Fibroblast of skin of right quadriceps (primary cell): ENCODE measurements at regions not wholly inside any gene's neighbourhood (a gene's known extent, or its start where the extent isn't known, plus 50 kb on each side); places are given as distances from the start of the nearest gene placed in this dataset.

ENCODE experiments used
- DNase-seq: peaks from one replicate; pipeline ENCODE4 v3.0.0-alpha.2; 2013

- DNase-seq = no peak
Measured at GRCh38 chr5:81914696-81915095, 57.1 kb upstream of the ATG10 start.

GRCh38 chr5:81912933-81913332 is 58.9 kb upstream of the ATG10 start:
- DNase-seq = no peak

DNA sequence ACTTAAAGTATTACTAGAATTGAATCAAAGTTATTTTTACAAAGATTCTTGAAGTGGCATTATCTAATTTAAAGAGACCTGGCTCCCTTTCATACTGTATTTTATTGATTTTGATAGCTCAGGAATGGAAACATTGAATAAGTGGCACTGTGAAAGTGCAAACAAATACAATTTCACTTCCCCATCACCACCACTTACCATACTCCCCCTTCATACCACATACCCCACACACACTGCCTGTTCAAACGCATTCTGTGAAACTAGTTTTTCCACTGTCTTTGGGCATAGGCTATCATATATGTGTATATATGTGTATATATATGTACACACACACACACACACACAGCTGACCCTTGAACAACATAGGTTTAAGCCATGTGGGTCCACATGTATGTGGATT is 62.1 kb upstream of the ATG10 start:
- no peak for DNase-seq

GRCh38 chr5:81908771-81909170 is 63.1 kb upstream of the ATG10 start:
- DNase-seq = no peak

- no peak for DNase-seq
Measured at GRCh38 chr5:81908044-81908443, 63.8 kb upstream of the ATG10 start.

- no peak for DNase-seq
Measured at GRCh38 chr5:81907012-81907635, 64.7 kb upstream of the ATG10 start.

- DNase-seq = no peak
Measured at GRCh38 chr5:81906086-81906485, 65.7 kb upstream of the ATG10 start.

DNA sequence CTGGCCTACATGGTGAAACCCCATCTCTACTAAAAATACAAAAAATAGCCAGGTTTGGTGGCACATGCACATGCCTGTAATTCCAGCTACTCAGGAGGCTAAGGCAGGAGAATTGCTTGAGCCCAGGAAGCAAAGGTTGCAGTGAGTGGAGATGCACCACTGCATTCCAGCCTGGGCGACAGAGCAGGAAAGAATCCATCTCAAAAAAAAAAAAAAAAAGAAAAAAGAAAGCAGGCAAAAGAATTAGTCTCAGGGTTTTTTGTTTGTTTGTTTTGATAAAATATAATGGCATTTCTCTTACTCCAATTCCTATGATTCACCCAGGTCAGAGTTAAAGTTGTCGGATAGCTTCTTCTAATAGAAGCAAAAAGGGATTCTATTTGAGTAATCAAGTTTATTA is 67.0 kb upstream of the ATG10 start:
- no peak for DNase-seq

- DNase-seq = no peak
Measured at GRCh38 chr5:81904166-81904565, 67.7 kb upstream of the ATG10 start.

DNA sequence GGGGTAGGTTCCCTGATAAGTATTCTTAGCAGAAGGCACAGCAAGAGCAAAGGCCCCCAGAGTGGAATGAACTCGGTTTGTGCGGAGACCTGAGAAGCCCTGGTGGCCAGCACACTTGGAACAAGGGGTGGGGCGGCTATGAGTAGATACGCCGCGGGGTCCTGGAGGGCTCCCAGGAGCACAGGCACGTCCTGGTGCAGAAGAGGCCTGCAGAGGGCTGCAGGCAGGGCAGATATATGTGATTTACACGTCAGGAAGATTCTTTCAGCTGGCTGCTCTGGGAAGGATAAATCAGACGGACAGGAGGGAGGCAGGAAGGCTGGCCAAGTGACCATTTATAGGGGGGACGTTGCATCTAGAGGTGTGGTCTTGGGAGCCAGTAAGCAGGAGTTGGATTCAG is 70.2 kb upstream of the ATG10 start:
- DNase-seq = no peak

- no peak for DNase-seq
Measured at GRCh38 chr5:81899123-81899522, 72.7 kb upstream of the ATG10 start.

DNA sequence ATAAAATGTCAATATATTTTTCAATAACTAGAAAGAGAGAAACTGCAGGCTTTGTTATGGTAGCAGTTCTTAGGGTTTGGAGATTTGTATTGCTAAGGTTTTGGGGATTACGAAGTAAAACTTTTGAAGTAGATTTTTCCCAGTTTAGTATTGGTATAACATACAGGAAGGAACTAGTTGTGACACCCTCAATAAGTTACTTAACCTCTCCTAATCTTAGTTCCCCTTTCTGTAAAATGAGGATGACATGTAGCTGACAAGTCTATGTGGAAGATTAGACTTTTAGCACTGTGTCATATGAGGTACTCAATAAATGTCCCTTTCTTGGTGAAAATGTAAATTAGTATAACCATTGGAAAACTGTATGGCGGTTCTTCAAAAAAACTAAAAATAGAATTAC is 73.4 kb upstream of the ATG10 start:
- DNase-seq = no peak

DNA sequence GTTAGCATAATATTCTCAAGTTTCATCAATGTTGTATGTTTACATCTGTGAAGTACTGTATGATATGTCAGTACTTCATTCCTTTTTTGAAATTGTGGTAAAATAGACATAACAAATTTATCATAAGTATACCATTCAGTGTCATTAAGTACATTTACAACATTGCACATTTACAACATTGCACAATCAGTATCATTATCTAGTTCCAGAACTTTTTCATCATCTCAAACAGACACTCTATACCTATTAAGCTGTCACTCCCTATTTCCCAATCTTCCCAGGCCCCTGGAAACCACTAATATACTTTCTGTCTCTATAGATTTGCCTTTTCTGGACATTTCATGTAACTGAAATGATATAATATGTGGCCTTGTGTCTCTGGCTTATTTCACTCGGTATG is 75.1 kb upstream of the ATG10 start:
- DNase-seq = peak; percentile 9

DNA sequence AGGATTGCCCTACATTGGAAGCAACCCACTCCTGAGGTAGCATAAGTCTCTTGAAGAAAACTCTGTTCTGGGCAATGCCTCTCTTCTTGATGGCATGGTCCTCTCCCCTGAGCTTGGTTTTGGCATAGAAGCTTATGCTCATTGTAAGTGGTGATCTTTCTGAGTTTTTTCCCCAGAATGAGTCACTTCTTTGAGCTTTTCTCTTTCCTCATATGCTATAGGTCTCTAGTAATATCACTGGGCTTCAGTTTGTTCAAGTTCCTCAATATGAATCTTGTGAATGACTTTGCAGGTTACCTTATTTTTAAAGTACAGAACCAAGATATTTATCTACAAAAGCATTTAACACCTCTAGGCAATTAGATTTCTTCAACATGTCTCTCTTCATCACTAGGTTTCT is 76.5 kb upstream of the ATG10 start:
- no peak for DNase-seq

DNA sequence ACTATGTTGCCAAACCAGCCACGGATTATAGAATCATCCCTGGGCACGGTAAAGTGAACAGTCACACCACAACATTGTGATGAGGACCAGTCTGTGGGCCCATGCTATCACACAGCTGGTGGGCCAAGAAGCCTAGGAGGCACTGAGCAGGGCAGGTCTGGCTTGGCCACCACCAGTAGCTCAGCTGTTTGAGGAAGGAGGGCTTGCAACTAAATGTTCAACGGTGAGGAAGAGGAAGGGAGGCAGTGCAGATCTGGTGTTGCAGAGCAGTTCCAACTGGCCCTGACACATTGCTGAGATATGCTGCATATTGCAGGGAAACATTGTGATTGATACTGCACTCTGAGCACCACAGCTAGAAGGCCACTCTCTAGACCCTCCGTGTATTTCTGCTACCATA is 77.9 kb upstream of the ATG10 start:
- no peak for DNase-seq

- DNase-seq = no peak
Measured at GRCh38 chr5:81884871-81885270, 87.0 kb upstream of the ATG10 start.

DNA sequence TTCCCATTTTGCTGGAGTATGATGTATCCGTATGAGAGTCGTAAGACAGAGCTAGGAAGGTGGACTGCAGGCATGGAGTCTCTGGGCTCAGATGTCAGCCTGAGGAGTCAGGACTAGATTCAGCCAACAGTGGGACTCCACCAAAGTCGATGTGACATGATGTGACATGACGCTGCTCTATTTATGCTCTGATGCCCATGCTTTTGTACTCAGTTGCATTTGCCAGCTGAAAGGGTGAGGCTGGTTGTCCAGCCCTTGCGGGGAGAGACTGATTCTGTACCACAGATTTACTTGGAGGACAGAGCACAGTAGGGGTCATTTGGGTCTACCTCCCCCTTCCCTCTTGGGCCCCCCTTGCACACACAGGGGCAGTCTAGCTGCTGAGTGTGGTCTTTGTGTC is 88.5 kb upstream of the ATG10 start:
- DNase-seq = no peak

DNA sequence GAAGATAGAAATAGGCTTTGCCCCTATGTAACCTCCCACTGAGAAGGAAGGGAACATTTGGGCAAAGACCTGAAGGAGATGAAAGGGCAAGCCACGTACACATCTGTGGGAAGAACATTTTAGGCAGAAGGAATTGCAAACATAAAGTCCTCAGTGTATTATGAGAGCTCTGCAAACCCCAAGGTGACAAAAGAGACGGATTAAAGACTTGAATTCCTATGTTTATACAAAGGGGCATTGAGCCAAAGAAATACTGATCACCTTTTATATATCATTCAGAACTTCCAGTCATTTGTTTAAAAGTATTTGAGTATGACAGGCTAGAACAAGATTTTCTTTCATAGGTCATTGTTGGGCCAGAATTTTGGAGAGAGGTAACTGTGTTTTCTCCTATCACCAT is 90.2 kb upstream of the ATG10 start:
- DNase-seq = no peak

DNA sequence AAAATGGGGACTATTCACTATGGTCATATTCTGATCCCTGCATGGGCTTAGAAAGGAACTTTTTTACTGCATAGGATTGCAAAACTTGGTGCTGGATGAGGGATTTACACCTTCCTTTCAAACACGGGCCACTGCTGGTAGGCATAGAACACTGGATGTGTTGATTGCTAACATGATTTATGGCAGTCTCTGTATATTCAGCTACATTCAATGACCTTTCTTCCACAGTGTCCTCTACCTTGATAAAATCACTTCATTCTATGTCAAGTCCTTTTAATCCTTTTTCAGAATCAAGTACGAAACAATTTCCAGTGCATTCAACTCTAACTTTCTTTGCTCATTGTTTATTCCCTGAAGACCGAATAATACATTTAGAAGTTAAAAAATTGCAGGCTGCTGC is 91.9 kb upstream of the ATG10 start:
- DNase-seq = no peak

DNA sequence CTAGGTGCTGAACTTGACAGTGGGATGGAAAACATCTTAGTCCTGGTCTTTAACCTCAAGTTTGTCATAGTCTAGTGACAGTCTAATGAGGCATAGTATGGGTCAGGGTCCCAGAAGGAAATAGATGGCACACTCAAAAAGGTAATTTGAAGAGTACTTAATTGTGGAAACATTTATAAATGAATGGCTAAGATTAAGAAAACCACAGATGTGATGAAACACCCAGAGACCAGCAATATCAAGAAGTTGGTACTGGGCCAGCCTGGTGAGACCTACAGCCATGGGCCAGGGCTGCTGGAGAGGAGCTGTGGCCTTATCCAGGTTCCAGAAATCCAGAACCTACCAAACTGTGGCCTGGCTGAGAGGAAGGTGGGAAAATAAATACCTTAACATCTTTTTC is 93.5 kb upstream of the ATG10 start:
- no peak for DNase-seq

DNA sequence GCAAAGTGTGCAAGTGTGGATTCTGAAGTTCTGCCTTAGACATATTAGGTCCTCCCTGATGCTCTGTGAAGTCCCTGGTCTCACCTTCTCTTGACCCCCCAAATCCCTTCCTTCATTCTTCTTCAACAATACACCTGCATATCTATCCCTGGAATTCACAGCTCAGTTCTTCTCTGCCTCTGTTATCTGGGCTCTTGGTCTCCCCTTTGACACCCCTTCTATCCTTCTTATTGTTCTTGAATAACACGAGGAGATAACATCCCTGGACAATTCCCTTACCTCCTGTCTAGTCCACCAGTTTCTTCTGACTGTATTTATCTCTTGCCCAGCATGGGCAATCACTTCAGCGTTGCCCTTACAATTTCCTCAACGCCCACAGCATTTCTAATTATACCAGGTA is 104.8 kb upstream of the ATG10 start:
- no peak for DNase-seq

- no peak for DNase-seq
Measured at GRCh38 chr5:81860778-81861177, 109.9 kb upstream of the SSBP2 start.

DNA sequence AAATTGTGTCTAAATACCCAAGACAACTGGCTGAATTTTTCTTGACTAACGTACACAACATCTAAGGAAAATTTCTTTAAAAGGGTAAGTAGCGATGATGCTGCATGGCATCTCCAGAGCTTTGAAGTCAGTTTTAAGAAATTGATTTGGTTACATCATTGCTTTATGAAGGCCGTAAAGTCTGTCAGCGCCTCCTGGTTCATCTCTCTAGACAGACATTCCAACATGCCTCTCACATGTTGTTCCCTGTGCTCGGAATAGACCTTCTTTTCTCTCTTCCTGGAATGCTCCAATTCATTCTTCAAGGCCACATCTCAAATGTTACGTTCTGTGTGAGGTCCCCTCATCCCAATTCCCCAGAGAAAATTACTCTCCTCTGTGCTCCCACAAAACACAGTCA is 108.7 kb upstream of the SSBP2 start:
- DNase-seq = peak; percentile 76

GRCh38 chr5:81856948-81857928 is 106.3 kb upstream of the SSBP2 start:
- no peak for DNase-seq

DNA sequence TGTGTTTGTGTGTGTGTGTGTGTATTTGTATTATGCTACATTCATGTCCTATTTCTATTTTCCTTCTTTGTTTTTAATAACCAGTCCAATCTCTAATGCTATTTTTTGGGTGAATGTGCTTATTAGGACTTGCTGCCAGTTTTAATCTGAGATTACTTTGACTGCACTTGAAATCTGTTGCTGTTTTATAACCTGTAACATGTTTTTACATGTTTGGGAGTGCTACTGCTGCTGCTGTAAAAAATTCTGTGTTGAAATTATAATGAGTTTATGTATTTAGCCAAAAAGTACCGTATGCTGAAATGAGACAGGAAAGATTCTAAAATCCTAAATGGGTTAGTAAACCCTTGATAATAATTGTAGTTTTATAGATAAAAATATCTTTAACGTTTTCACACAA is 104.7 kb upstream of the SSBP2 start:
- no peak for DNase-seq
